ENCODE measurements at regions not wholly inside any gene's neighbourhood (a gene's known extent, or its start where the extent isn't known, plus 50 kb on each side); places are given as distances from the start of the nearest gene placed in this dataset.

DNA sequence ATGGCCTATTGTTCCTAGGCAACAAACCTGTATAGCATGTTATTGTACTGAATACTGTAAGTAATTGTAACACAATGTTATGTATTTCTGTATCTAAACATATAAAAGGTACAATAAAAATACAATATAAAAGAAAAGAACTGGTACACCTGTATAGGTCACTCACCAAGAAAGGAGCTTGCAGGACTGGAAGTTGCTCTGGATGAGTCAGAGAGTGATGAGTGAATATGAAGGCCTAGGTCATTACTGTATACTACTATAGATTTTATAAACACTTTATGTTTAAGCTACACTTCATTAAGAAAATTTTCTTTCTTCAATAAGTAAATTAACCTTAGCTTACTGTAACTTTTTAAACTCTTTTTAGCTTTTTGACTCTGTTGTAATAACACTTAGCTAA is 559.9 kb downstream of the PLPP3 start:
- TF ChIP-seq POLR2A (IDR thresholded peaks at IDR 0.05) (no peak), EP300 (IDR thresholded peaks at IDR 0.05) (no peak), POLR2AphosphoS5 (IDR thresholded peaks at IDR 0.05) (no peak)
- TF ChIP-seq, protein P1, sequence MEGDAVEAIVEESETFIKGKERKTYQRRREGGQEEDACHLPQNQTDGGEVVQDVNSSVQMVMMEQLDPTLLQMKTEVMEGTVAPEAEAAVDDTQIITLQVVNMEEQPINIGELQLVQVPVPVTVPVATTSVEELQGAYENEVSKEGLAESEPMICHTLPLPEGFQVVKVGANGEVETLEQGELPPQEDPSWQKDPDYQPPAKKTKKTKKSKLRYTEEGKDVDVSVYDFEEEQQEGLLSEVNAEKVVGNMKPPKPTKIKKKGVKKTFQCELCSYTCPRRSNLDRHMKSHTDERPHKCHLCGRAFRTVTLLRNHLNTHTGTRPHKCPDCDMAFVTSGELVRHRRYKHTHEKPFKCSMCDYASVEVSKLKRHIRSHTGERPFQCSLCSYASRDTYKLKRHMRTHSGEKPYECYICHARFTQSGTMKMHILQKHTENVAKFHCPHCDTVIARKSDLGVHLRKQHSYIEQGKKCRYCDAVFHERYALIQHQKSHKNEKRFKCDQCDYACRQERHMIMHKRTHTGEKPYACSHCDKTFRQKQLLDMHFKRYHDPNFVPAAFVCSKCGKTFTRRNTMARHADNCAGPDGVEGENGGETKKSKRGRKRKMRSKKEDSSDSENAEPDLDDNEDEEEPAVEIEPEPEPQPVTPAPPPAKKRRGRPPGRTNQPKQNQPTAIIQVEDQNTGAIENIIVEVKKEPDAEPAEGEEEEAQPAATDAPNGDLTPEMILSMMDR (IDR thresholded peaks at IDR 0.05), result no peak

All from suprapubic skin (tissue), 4 donors.